ENCODE measurements at regions not wholly inside any gene's neighbourhood (a gene's known extent, or its start where the extent isn't known, plus 50 kb on each side); places are given as distances from the start of the nearest gene placed in this dataset.

- DNase-seq (ENCODE audit: low read depth) = no peak
- in situ Hi-C loops (cut with HindIII; ENCODE audit: low pct_unique_long_range_greater_than_20kb, low sequenced_read_pairs) = no loop called here
Observed at GRCh38 chr6:104409913-104410312, 449.8 kb downstream of the HACE1 start.

DNA sequence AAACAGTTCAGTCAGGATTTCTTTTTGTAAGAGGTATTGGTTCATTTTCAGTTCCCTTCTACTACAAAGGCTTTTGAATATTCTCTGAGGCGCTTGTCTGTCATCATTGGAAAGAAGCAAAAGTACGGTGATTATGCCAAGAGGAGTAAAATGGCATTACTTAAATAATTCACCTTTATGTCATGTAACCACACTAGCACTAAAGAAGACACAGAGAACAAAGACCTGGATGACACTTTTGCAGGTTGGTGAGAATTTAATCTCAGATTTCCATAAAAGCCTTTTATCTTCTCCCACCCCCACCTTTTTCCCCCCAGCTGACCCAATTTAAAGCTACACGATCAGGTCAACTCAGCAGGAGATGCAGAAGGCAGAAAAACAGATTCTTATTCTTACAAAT, 451.8 kb downstream of the HACE1 start:
- in situ Hi-C loops (cut with HindIII; ENCODE audit: low pct_unique_long_range_greater_than_20kb, low sequenced_read_pairs) = no loop called here
- no peak for DNase-seq (ENCODE audit: low read depth)

DNA sequence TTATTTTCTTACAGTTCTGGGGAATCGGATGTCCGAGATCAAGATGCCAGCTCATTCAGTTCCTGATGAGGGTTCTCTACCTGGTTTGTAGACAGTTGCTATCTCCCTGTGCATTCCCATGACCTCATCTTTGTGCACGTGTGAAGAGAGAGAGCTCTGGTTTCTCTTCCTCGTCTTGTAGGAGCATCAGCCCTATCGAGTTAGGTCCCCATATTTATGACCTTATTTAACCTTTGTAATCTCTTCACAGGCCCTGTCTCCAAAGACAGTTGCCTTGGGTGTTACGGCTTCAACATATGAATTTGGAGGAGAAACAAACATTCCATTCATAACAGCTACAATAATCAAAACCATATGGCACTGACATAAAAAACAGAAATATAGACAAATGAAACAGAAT, 455.3 kb downstream of the HACE1 start:
- in situ Hi-C loops (cut with HindIII; ENCODE audit: low pct_unique_long_range_greater_than_20kb, low sequenced_read_pairs) = no loop called here

GRCh38 chr6:104402572-104402971, 457.1 kb downstream of the HACE1 start:
- peak; percentile 10 for DNase-seq (ENCODE audit: low read depth)
- in situ Hi-C loops (cut with HindIII; ENCODE audit: low pct_unique_long_range_greater_than_20kb, low sequenced_read_pairs) = no loop called here

More for the DNA sequence above, 455.3 kb downstream of the HACE1 start:
- DNase-seq (ENCODE audit: low read depth) = no peak

GRCh38 chr6:104401926-104402325, 457.8 kb downstream of the HACE1 start:
- DNase-seq (ENCODE audit: low read depth) = no peak
- in situ Hi-C loops (cut with HindIII; ENCODE audit: low pct_unique_long_range_greater_than_20kb, low sequenced_read_pairs) = no loop called here

GRCh38 chr6:104400844-104401243, 458.9 kb downstream of the HACE1 start:
- in situ Hi-C loops (cut with HindIII; ENCODE audit: low pct_unique_long_range_greater_than_20kb, low sequenced_read_pairs) = no loop called here

GRCh38 chr6:104396077-104396476, 463.6 kb downstream of the HACE1 start:
- in situ Hi-C loops (cut with HindIII; ENCODE audit: low pct_unique_long_range_greater_than_20kb, low sequenced_read_pairs) = no loop called here
- no peak for DNase-seq (ENCODE audit: low read depth)

More at GRCh38 chr6:104400844-104401243, 458.9 kb downstream of the HACE1 start:
- no peak for DNase-seq (ENCODE audit: low read depth)

DNA sequence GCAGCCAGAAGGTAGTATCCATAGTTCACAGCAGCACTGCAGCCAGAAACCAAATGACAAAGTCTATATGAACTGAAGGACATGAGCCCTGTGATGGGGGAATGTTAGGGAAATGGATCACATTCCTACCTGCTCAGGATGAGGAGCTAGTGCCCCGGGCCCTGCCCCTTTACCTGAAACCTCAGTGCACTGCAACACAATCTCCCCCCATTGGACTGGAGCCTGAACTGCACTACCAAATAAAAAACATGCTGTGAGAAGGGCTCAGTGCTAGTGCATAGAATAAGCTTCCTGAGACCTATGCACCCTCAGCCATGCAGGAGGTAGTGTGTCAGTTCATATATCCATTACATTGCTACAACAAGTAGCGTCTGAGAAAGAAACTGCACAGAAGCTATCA, 477.8 kb downstream of the HACE1 start:
- in situ Hi-C loops (cut with HindIII; ENCODE audit: low pct_unique_long_range_greater_than_20kb, low sequenced_read_pairs) = no loop called here
- DNase-seq (ENCODE audit: low read depth) = no peak

DNA sequence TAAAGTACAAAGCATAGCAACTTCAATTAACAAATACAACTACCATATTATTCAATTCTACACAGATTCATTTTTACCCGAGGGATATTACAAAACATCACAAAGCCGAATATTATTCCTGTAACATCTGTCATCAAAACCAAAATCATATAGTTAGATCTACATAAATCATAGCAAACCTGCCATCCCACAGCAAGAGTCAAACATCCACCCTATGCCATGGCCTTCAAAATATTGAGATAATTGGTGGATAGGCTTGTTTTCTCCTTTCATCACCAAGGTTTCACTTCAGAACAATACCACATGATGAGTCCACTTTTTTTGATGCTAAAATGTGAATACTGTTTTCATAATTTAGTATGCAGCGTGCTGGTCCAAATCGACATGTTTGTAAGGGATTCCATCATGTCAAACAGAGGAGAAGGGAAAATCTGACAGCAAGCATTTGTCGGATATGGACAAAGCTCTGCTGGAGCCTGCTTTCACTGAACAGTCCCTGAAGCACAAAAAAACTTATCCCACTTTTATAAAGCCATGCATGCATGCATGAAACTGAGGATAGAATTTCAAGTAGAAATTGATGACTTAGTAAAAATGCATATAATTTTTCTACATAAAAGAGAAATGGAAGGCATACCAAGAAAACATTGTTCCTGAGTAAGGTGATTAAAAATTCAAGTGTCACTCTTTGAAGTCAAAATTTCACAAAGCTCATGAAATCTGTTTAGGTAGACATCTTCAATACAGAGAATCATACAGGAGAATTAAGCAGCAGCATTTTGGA, 494.1 kb downstream of the HACE1 start:
- in situ Hi-C loops (cut with HindIII; ENCODE audit: low pct_unique_long_range_greater_than_20kb, low sequenced_read_pairs) = no loop called here
- DNase-seq (ENCODE audit: low read depth) = no peak

GRCh38 chr6:104357928-104358327, 501.8 kb downstream of the HACE1 start:
- in situ Hi-C loops (cut with HindIII; ENCODE audit: low pct_unique_long_range_greater_than_20kb, low sequenced_read_pairs) = no loop called here
- DNase-seq (ENCODE audit: low read depth) = no peak

GRCh38 chr6:104356197-104356596, 503.5 kb downstream of the HACE1 start:
- no peak for DNase-seq (ENCODE audit: low read depth)
- in situ Hi-C loops (cut with HindIII; ENCODE audit: low pct_unique_long_range_greater_than_20kb, low sequenced_read_pairs) = no loop called here

DNA sequence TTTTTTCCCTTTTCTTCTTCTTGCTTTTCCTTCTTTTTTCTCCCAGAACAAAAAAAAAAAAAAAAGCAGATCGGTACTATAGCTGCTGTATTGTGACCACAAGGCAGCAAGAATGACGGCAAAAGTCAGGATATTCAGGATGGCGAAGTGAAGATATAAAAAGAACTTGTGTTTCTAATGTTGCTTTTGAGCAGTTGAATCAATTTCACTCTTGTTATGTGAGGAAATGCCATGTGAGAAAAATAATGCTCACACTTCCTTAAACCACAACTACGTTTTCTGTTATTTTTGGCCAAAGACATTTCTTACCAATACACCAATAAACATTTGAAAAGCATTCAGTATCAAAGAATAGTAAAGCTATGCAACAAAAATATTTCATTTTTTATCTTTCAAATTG, 510.5 kb downstream of the HACE1 start:
- in situ Hi-C loops (cut with HindIII; ENCODE audit: low pct_unique_long_range_greater_than_20kb, low sequenced_read_pairs) = no loop called here
- DNase-seq (ENCODE audit: low read depth) = no peak

- in situ Hi-C loops (cut with HindIII; ENCODE audit: low pct_unique_long_range_greater_than_20kb, low sequenced_read_pairs) = no loop called here
- no peak for DNase-seq (ENCODE audit: low read depth)
Observed at GRCh38 chr6:104344223-104344622, 515.5 kb downstream of the HACE1 start.

GRCh38 chr6:104332364-104332763, 527.4 kb downstream of the HACE1 start:
- DNase-seq (ENCODE audit: low read depth) = no peak
- in situ Hi-C loops (cut with HindIII; ENCODE audit: low pct_unique_long_range_greater_than_20kb, low sequenced_read_pairs) = no loop called here

- DNase-seq (ENCODE audit: low read depth) = no peak
- in situ Hi-C loops (cut with HindIII; ENCODE audit: low pct_unique_long_range_greater_than_20kb, low sequenced_read_pairs) = no loop called here
Observed at GRCh38 chr6:104326173-104327001, 533.3 kb downstream of the HACE1 start.

DNA sequence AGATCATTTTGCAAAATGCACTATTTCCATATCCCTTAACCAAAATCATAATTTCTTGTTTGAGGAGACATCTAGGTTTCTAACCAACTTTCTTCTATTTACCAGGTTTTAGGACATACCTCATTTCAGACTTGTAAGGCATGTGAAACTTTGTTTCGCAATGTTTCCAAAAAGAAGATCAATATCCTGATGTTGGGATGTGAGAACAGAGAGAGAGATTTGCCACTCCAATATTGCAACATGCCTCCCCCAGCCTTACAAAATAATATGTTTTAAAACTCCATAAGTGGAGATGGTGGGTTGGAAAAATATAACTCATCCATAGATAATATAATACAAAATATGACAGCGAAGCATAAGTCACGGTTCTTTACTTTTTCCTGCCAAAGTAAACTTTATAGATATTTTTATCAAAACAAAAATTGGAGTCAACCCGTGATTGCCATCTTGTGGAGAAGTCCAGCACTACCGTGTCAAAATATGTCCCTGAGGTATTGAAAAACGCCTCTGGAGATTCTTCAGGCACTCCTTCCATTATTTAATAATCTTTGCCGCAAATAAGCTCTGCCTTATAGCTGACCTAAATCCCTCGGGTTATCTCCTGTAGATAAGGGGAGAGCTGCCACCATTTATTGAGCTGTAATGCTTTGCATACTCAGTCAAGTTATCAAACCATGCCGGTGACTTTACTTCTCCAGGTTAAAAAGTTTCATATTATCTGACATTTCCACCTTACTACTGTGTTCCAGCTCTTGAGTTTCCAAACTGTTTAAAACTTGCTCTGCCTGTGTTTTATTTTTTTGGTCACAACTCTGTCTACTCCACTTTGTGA, 534.2 kb downstream of the HACE1 start:
- peak; percentile 1 for DNase-seq (ENCODE audit: low read depth)
- in situ Hi-C loops (cut with HindIII; ENCODE audit: low pct_unique_long_range_greater_than_20kb, low sequenced_read_pairs) = no loop called here

DNA sequence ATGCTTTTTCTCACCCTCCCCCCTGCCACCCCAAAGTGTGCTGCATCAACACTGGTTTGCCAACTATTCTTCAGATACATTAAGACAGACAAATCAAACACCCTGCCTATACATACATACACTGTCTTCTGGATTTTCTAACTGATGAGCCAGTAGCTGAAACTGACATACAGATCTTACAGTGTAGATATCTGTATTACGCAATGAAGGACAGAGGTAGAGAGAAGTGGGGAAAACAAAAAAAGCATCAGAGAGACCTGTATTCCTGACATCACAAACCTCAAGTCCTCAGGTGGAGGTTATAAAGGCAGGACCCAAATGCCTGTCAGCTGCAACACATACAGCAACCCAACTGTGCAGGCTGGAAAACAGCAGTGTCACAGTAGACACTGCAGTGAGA, 535.4 kb downstream of the HACE1 start:
- DNase-seq (ENCODE audit: low read depth) = no peak
- in situ Hi-C loops (cut with HindIII; ENCODE audit: low pct_unique_long_range_greater_than_20kb, low sequenced_read_pairs) = no loop called here

DNA sequence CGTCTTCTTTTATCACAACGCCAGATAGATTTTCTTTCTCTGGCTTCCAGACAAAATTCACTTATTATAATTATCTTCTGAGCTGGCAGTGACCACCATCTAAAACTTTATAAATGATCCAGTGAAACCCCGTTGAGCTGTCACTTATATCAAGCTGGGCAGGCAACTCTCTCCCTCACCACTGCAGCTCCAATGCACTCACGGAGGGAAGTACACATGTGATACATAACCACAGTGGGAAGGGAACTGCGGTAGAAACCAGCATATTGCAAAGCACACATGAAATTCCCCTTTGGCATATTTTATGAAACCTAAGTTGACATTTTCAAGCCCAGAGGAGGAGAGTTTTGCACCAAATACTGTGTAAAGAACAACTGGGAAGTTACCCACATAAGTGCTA, 536.9 kb downstream of the HACE1 start:
- in situ Hi-C loops (cut with HindIII; ENCODE audit: low pct_unique_long_range_greater_than_20kb, low sequenced_read_pairs) = no loop called here
- no peak for DNase-seq (ENCODE audit: low read depth)

GRCh38 chr6:104321301-104321700, 538.4 kb downstream of the HACE1 start:
- no peak for DNase-seq (ENCODE audit: low read depth)
- in situ Hi-C loops (cut with HindIII; ENCODE audit: low pct_unique_long_range_greater_than_20kb, low sequenced_read_pairs) = no loop called here
